Keratinocyte (primary cell): ENCODE measurements at regions not wholly inside any gene's neighbourhood (a gene's known extent, or its start where the extent isn't known, plus 50 kb on each side); places are given as distances from the start of the nearest gene placed in this dataset.

ENCODE experiments used
- DNase-seq: peaks from one replicate; pipeline ENCODE4 v3.0.0-alpha.2; 2011; ENCODE audit warnings: low read depth, missing footprints, low spot score
- FAIRE-seq: peaks from 2 replicates; lab custom pipeline; 2011; peaks lifted over from hg19 to GRCh38; lab: Jason Lieb, UNC
- H2AFZ ChIP-seq: 2 replicates; pipeline ENCODE4 v1.6.0; 2012; ENCODE audit warnings: low read length, control low read depth, inconsistent platforms; ENCODE audit not compliant: control insufficient read depth
- H3K27ac ChIP-seq: 2 replicates; pipeline ENCODE4 v1.5.1; 2011; ENCODE audit warnings: low read length; ENCODE audit not compliant: control insufficient read depth, insufficient read depth
- H3K27me3 ChIP-seq: 3 replicates; pipeline ENCODE4 v1.6.0; 2011; ENCODE audit warnings: low read length; ENCODE audit not compliant: control insufficient read depth, insufficient read depth; ENCODE audit errors: extremely low read depth
- H3K36me3 ChIP-seq, 2 experiments: 2 replicates in 1 of 2; 3 replicates in 1 of 2; pipeline ENCODE4 v1.5.1; 2011; ENCODE audit warnings: low read length in 2 of 2, mild to moderate bottlenecking in 1 of 2; ENCODE audit not compliant: control insufficient read depth in 2 of 2, insufficient read depth in 2 of 2; ENCODE audit errors: extremely low read depth in 1 of 2
- H3K4me1 ChIP-seq: 3 replicates; pipeline ENCODE4 v1.5.1; 2011; ENCODE audit warnings: low read length; ENCODE audit not compliant: control insufficient read depth, insufficient read depth; ENCODE audit errors: extremely low read depth
- H3K4me2 ChIP-seq: 3 replicates; pipeline ENCODE4 v1.6.0; 2011; ENCODE audit warnings: low read depth, low read length; ENCODE audit not compliant: control insufficient read depth, insufficient read depth; ENCODE audit errors: extremely low read depth
- H3K4me3 ChIP-seq, 3 experiments: fragments of 200-600 bp in 1 of 3; sonication (generic) in 1 of 3; 2 replicates in 2 of 3; 3 replicates in 1 of 3; pipeline ENCODE4 v1.5.1; 2011 to 2016; ENCODE audit warnings: low read length in 3 of 3, mild to moderate bottlenecking in 3 of 3, control low read depth in 2 of 3, inconsistent platforms in 1 of 3, low read depth in 1 of 3, mixed read lengths in 1 of 3, mixed run types in 1 of 3, moderate library complexity in 1 of 3; ENCODE audit not compliant: control insufficient read depth in 2 of 3, insufficient read depth in 2 of 3; ENCODE audit errors: extremely low read depth in 1 of 3
- H3K79me2 ChIP-seq: 2 replicates; pipeline ENCODE4 v1.6.0; 2012; ENCODE audit warnings: low read length; ENCODE audit not compliant: control insufficient read depth, insufficient read depth
- H3K9ac ChIP-seq: 3 replicates; pipeline ENCODE4 v1.6.0; 2011; ENCODE audit warnings: low read length; ENCODE audit not compliant: control insufficient read depth, insufficient read depth; ENCODE audit errors: extremely low read depth
- H3K9me1 ChIP-seq: 3 replicates; pipeline ENCODE4 v1.6.0; 2011; ENCODE audit warnings: low read length; ENCODE audit not compliant: control insufficient read depth, insufficient read depth; ENCODE audit errors: extremely low read depth
- H3K9me3 ChIP-seq: 2 replicates; pipeline ENCODE4 v1.5.1; 2012; ENCODE audit warnings: low read depth, low read length; ENCODE audit not compliant: control insufficient read depth
- H4K20me1 ChIP-seq: 3 replicates; pipeline ENCODE4 v1.6.0; 2011; ENCODE audit warnings: low read length; ENCODE audit not compliant: control insufficient read depth, insufficient read depth; ENCODE audit errors: extremely low read depth
- EZH2 ChIP-seq: IDR thresholded peaks from one replicate; pipeline ENCODE4 v1.6.1; 2012; ENCODE audit warnings: inconsistent platforms, mild to moderate bottlenecking, low read length, moderate library complexity
- dilution Hi-C: fragments of 300-500 bp; cut with MboI; formaldehyde crosslinking; loops from one replicate; pipeline ENCODE4 v1.7.0; 2020; ENCODE audit warnings: low sequenced_read_pairs; ENCODE audit not compliant: extremely low pct_ligation_motif_present
- TF ChIP-seq, protein P1 (sequence below), 3 experiments: IDR thresholded peaks in 1 of 3; conservative IDR thresholded peaks in 1 of 3; optimal IDR thresholded peaks in 1 of 3; 2 replicates in 2 of 3; 3 replicates in 1 of 3; pipeline versions ENCODE3 to v1.5.1; 2011; ENCODE audit warnings: low read length in 3 of 3, mild to moderate bottlenecking in 3 of 3, moderate library complexity in 2 of 3, control low read depth in 1 of 3, inconsistent platforms in 1 of 3; ENCODE audit not compliant: insufficient read depth in 2 of 3; ENCODE audit errors: extremely low read depth in 1 of 3

- H3K79me2 ChIP-seq, result no peaks in the 10 kb centered on the region
- peak overlapping the region; percentile 31 for H3K27ac ChIP-seq
- TF ChIP-seq EZH2, result no peak
- TF ChIP-seq, protein P1, sequence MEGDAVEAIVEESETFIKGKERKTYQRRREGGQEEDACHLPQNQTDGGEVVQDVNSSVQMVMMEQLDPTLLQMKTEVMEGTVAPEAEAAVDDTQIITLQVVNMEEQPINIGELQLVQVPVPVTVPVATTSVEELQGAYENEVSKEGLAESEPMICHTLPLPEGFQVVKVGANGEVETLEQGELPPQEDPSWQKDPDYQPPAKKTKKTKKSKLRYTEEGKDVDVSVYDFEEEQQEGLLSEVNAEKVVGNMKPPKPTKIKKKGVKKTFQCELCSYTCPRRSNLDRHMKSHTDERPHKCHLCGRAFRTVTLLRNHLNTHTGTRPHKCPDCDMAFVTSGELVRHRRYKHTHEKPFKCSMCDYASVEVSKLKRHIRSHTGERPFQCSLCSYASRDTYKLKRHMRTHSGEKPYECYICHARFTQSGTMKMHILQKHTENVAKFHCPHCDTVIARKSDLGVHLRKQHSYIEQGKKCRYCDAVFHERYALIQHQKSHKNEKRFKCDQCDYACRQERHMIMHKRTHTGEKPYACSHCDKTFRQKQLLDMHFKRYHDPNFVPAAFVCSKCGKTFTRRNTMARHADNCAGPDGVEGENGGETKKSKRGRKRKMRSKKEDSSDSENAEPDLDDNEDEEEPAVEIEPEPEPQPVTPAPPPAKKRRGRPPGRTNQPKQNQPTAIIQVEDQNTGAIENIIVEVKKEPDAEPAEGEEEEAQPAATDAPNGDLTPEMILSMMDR (optimal IDR thresholded peaks at IDR 0.05 in 1 of 3, IDR thresholded peaks at IDR 0.05 in 1 of 3, conservative IDR thresholded peaks at IDR 0.05 in 1 of 3; ENCODE audit: extremely low read depth in 1 of 3, insufficient read depth in 2 of 3, low read length in 3 of 3), result no peak
- DNase-seq (peak; percentile 33), FAIRE-seq (peak; percentile 84)
- peaks cover 26% of the 10 kb centered on the region for H3K4me1 ChIP-seq
- no peaks in the 10 kb centered on the region for H3K27me3 ChIP-seq
- H2AFZ ChIP-seq, result peak overlapping the region; percentile 27
- no peaks in the 10 kb centered on the region for H3K9me3 ChIP-seq
- H3K4me3 ChIP-seq, result no peak overlapping the region
- H4K20me1 ChIP-seq, result no peaks in the 10 kb centered on the region
- no peaks in the 10 kb centered on the region for H3K36me3 ChIP-seq
- no peaks in the 10 kb centered on the region for H3K9me1 ChIP-seq
- dilution Hi-C loops, result no loop called here
- H3K4me2 ChIP-seq, result peak overlapping the region; percentile 54
- no peak overlapping the region for H3K9ac ChIP-seq
These were observed 219.0 kb upstream of the EMCN start for GRCh38 chr4:100736641-100737451.

DNA sequence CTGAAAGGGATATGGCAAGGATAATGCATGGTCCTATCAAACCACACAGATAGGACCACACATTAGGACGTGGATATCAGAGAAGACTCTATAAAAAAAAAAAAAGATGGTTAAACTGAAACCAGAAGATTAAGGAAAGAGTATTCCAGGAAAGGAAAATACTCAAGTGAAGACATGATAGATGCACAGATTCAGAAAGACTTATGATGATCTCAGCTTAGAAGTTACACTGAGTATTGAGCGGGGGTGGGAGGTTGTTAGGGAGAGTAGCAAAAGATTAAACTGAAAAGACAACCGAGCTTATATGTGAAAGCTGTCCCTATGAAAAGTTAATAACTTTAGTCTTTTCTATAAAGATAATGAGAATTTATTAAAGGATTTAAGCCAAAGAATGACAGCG is 211.0 kb upstream of the EMCN start:
- H2AFZ ChIP-seq, result no peak overlapping the region

More for the DNA sequence above, 211.0 kb upstream of the EMCN start:
- FAIRE-seq (no peak), DNase-seq (no peak)
- Histone ChIP-seq H3K4me1 (no peaks in the 10 kb centered on the region), H3K79me2 (no peaks in the 10 kb centered on the region), H3K27me3 (no peaks in the 10 kb centered on the region), H3K27ac (no peak overlapping the region), H3K4me3 (no peak overlapping the region), H3K4me2 (no peak overlapping the region), H3K36me3 (no peaks in the 10 kb centered on the region), H3K9me1 (no peaks in the 10 kb centered on the region), H3K9ac (no peak overlapping the region), H3K9me3 (no peaks in the 10 kb centered on the region), H4K20me1 (no peaks in the 10 kb centered on the region)
- TF ChIP-seq EZH2, result no peak
- TF ChIP-seq, protein P1 (optimal IDR thresholded peaks at IDR 0.05 in 1 of 3, IDR thresholded peaks at IDR 0.05 in 1 of 3, conservative IDR thresholded peaks at IDR 0.05 in 1 of 3; ENCODE audit: extremely low read depth in 1 of 3, insufficient read depth in 2 of 3, low read length in 3 of 3), result no peak
- dilution Hi-C loops, result no loop called here
